Amygdala (tissue), 56 donors: ENCODE measurements at regions not wholly inside any gene's neighbourhood (a gene's known extent, or its start where the extent isn't known, plus 50 kb on each side); places are given as distances from the start of the nearest gene placed in this dataset.

Experiments used
- DNase-seq, 56 donors: peaks; one replicate each; lab custom pipeline; 2025; lab: John Stamatoyannopoulos, UW

DNA sequence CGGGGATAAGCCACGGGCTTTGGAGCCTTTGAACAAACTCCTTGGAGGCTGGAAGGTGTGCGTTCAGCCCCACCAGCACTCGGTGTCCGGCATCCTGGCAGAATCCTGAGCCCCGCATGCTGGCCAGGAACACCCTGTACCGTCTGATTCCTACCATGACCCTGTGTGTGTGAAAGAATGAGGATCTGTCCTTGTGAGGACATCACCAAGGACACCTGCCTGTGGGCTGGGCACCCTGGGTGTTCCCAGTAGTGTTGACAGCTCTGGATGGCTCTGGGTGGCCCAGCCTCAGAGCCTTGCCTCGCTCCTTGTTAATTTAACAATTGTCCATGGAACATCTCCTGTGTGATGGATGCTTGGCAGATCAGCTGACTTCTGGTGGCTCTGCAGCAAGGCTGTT, 234.3 kb downstream of the QKI start:
- no peak for DNase-seq

DNA sequence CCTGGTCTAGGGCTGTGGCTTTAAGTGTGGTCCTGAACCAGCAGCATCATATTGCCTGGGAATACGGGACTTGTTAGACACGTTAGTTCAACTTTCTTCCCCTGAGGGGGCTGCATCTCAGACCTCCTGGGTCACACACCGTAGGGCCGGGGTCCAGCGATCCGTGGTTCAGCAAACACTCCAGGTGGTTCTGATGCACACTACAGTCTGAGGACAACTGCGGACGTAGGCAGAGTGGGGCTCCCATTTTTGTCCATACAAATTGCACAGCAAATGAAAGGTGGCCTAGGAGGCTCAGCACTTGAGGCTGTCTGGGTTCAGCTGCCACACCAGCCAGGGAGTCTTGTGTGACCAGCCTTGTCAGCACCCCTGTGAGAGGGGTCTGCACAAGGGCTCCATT, 233.1 kb downstream of the QKI start:
- no peak for DNase-seq

DNA sequence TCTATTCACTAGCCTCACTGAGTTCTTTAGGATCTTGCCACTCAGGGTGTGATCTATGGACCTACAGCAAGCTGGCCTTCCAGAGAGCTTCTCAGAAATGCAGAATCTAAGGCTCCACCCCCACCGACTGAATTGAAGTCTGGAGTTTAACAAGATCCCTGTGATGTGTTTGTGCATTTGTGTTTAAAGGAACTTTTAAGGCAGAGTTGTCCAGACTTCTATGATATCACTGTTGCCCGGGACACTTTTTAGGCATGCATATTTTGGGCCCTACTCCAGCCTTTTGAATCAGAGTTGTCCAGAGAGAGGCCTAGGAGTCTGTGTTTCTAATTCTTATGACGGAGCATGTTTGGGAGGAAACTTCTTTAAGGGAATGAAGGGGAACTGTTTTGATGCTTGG, 232.3 kb downstream of the QKI start:
- DNase-seq: no peak

DNA sequence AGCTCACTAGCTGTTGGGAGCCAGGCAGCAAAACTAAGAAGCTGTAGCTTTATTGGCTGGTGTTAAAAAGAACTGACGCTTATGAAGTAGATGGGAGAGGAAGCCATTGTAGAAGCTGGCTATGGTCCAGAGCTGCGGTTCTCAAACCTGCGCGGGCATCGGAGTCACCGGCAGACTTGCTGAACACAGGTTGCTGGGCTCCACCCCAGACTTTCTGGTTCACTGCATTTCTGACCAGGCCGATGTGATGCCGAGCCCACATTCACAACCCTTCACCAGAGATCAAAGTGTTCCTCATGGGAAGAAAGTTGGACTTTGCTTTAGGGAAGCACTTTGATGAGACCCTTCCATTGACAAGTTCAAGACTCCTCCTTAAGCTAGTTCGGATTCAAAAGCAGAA, 231.6 kb downstream of the QKI start:
- DNase-seq: no peak

DNA sequence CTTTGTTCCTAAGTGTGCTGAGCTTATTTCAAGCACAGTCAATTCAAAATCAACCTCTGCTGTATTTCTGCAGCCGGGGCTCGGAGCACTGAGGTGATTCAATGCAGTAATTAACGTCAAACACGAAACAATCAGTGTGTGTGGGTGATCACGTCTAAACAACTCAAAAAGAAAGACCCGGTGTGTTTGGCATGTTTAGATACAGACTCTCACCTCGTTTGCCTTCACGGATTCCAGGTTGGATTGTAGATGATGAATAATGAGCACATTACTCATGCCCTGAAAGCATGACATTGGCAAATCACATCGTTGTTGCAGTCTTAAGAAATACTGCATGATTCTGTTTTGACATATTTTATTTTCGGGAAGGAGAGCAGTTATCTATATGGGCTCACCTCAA, 231.0 kb downstream of the QKI start:
- DNase-seq: no peak

DNA sequence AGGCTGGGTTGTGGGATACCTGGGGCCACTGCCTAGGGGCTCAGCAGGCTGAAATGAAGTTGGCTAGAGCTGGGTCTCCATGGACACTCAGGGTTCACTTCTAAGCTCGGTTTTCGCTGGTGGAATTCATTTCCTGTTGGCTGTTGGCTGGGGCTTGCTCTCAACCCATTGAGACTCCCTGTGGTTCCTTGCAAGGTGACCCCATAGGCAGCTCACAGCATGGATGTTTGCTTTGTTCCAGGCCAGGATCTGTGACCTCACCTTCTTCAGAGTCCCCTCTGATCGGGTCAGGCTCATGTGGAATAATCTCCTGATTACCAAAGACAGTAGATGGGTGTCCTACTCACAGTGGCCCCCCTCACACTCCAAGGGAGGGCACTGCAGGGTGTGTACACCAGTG, 229.3 kb downstream of the QKI start:
- no peak for DNase-seq

DNA sequence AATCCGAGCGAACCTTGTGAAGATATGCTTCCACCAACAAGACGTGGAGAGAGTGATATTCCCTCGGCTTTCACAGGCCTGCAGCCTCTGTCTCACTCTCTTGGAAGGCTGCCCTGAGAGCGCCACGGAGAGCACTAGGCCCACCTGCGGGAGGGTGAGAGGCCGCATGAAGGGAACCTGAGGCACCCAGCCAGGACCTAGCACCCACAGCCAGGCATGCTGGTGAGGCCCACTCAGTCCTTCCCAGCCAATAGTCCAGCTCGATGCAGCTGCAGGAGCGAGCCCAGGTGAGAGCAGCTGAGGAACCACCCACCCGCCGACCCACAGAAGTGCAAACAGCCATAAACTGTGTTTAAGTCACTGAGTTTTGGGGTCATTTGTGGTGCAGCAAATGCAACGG, 227.2 kb downstream of the QKI start:
- no peak for DNase-seq

DNA sequence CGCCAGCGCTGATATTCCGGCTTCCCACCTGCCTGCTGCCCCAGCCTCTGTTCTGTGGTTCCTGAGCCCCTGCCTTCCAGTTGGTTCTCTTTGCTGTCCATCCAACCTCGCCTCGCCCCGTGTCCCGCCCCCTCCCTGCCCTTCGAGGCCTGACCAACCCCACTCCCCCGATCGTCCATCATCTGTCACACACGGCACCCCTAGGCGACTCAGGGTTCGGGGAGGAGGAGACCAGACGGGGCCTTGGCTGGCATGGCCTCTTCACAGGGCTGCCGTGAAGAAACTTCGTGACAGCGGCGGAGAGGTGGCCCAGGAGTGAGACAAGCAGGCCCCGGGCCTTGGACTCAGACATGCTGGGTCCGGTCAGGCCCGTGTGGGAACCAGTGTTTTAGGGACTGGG, 226.1 kb downstream of the QKI start:
- DNase-seq: no peak

DNA sequence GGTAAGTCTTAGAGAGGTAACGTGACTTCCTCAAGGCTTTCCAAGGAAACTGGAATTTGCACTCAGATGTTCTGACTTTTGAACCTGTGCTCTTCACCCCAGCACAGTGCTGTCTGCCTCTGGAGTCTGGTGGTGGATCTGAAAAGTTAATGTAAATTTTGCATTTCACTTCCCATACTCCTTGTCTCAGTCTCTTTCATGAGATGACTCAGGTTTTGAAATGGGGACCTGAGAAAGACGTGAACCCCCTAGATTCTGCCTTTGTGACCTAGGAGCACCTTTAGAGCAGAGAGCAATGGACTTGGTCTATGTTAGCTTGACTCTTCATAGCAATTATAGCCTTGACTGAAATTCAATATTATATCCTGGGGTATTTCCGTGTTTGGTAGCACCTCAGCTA, 223.0 kb downstream of the QKI start:
- DNase-seq: no peak

DNA sequence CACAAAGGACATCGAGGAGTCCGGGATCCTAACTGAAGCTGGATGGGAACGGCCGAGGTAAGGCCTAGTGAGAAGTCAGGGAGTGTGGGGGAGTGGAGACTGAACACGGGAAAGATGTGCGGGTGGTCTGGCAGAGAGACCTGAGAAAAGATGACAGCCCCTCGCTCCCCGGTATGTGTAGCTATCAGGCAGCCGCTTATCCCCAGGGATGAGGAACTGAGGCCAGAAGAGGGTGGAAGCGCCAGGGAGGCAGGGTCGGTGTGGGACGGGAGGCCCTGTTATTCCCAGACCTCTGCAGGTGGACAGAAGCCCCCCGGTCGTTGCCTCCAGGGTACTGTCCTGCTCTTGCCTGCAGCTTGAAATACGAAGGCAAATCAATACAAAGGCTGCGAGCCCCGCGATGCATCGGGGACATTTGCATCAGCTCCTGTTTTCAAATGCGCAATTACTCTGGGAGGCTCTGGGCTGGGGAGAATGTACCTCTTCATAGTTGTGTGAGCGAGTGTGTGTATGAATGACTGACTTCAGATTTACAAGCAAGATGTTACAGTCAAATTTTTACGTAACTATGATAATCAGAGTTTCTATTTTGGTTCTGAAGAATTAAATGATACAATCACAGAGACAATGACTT, 221.3 kb downstream of the QKI start:
- no peak for DNase-seq

DNA sequence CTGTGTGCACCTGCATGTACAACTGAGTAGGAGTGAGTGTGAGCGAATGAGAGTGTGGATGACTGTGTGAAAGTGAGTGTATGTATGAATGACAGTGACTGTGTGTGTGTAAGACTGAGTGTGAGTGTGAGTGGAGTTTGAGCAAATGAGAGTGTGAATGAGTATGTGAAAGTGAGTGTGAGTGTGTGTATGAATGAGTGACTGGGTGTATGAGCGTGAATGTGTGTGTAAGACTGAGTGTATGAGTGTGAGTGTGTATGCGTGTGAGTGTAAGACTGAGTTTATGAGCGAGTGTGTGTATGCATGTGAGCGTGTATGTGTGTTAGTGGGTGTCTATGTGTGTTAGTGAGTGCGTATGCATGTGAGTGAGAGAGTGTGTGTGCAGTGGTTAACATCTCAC, 220.8 kb downstream of the QKI start:
- no peak for DNase-seq

DNA sequence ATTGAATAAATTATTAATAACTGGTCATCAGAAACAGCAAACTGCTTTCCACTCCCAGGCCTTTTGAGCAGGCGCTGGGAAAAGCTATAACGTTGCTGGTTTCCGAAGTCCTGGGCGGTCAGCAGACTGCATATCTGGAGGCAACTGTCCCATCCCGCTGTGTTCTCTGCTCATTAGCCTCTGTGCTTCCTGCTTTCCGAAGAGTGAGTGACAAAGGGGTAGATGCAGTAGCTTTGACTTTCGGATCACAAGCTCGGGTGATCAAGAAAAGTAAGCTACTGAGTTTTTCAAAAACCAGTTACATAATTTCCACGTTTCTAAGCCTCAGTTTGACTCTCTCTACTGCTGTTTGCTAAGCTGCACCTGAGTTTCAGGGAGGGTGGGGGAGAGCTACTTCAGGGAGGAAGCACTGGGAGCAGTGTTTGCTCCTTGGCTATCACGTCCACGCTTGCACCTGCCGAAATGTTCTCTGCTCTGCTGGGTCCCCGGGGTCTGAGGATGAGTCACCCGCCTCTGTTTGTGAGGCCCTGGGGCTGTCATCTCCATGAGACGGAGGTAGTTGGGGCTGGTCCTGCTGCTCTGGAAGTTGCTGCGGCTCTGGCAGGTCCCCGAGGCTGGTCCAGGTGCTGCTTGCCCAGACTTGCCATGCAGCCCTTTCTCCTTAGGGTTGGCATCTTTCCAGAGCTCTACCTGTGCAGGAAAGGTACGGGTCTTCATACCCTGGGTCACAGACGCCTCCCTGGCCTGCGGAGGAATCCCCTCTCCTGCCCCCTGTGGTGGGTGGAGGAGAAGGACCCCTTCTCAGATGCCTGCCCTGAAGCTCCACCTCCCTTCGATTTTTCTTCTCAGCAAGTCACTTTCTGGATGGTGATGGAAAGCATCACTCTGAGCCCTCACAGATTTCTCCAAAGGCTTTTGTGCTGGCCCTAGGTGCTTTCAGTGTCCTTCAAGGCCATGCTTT, 220.0 kb downstream of the QKI start:
- no peak for DNase-seq

DNA sequence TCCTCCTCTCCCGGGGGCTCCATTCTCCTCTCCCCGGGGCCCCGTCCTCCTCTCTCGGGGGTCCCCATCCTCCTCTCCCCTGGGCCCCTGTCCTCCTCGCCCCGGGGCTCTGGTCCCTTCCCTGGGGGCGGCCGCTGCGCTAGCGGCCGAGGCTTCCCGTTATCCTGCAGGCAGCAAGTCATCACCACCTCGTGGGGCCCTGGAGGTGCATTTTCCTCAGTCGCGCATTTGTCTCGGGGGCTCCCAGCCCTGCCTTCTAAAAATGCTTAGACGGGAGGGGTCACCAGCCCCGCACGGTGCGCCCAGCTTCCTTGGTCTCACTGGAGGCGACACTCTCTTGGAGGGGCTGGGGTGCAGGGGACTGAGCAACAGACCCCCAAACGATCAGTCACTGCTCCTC, 216.5 kb downstream of the QKI start:
- no peak for DNase-seq

DNA sequence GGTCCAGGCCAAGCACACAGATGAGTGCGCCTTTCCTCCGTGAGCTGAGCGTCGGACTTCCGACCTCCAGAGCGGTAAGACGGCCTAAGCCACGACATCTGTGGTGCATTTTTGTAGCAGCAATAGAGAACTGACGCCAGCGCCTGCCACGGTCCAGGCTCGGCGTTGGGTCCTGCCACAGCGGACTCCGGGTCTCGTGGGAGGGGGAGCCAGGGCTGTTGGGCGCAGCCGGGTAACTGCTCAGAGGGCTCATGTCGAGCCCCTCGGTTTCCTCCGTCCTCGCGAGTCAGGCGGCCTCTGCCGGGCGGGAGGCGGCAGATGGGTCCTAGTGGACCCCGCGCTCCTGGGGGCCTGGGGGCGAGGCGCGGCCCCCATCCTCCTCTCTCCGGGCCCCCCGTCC, 216.1 kb downstream of the QKI start:
- no peak for DNase-seq

DNA sequence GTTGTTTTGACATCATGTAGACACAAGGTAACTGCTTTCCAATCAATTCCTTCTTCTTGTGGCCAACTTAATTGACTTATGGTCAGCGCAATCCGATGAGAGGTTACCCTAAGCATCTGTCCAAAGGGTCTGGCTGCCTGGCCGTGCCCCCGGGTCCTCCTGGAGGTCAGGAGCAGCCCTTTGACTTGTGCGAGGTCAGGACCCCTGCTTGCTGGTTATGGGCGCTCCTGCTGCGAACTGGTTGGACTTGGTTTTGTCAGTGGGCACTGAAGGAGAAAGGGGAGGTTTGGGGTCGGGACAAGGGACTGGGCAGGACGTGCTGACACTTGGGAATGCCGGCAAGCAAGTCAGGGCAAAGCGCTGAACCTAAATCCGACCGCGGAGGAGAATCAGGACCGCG, 215.6 kb downstream of the QKI start:
- no peak for DNase-seq
